ENCODE measurements at regions not wholly inside any gene's neighbourhood (a gene's known extent, or its start where the extent isn't known, plus 50 kb on each side); places are given as distances from the start of the nearest gene placed in this dataset.

- TF ChIP-seq POLR2AphosphoS5 (IDR thresholded peaks at IDR 0.05) (no peak), CTCF (IDR thresholded peaks at IDR 0.05 in 8 of 11, conservative IDR thresholded peaks at IDR 0.05 in 3 of 11) (no peak), POLR2A (IDR thresholded peaks at IDR 0.05) (no peak)
- DNase-seq, result no peak
- H3K9me3 ChIP-seq, result no peaks in the 10 kb centered on the region
- H3K4me3 ChIP-seq, result no peak overlapping the region
- intact Hi-C loops (cut with DNase I; ENCODE audit: low total_unique reads), result no loop called here
- peaks cover 0 to 13% (median 7%) of the 10 kb centered on the region in 6 donors for H3K4me1 ChIP-seq
- WGBS, 5 donors, result 71 to 89% (median 75%) methylated on average over 1 of the region's 1 CpG
- no peak overlapping the region for H3K27ac ChIP-seq
- no peaks in the 10 kb centered on the region for H3K27me3 ChIP-seq (replicated peaks in 1 of 7)
- H3K36me3 ChIP-seq, result no peaks in the 10 kb centered on the region
These were observed 72.9 kb upstream of the CDK1 start for GRCh38 chr10:60705376-60705775.

- no peaks in the 10 kb centered on the region for H3K36me3 ChIP-seq
- TF ChIP-seq CTCF (IDR thresholded peaks at IDR 0.05 in 8 of 11, conservative IDR thresholded peaks at IDR 0.05 in 3 of 11) (no peak), POLR2AphosphoS5 (IDR thresholded peaks at IDR 0.05) (no peak), POLR2A (IDR thresholded peaks at IDR 0.05) (no peak)
- peak overlapping the region in 2 of 8 donors; percentile 9 to 28 for H3K27ac ChIP-seq
- no peaks in the 10 kb centered on the region for H3K27me3 ChIP-seq (replicated peaks in 1 of 7)
- no peak for DNase-seq
- H3K9me3 ChIP-seq, result no peaks in the 10 kb centered on the region
- H3K4me3 ChIP-seq, result no peak overlapping the region
- H3K4me1 ChIP-seq, result peaks cover 0 to 13% (median 7%) of the 10 kb centered on the region in 6 donors
- 37 to 61% (median 45%) methylated on average over 3 of the region's 3 CpGs for WGBS, 5 donors
- intact Hi-C loops (cut with DNase I; ENCODE audit: low total_unique reads), result no loop called here
These were observed 73.8 kb upstream of the CDK1 start for GRCh38 chr10:60704471-60704870.

- DNase-seq, result no peak
- Histone ChIP-seq H3K9me3 (no peaks in the 10 kb centered on the region), H3K27me3 (replicated peaks in 1 of 7) (no peaks in the 10 kb centered on the region), H3K27ac (peak overlapping the region in 3 of 8 donors; percentile 5 to 28 (median 9)), H3K4me1 (peaks cover 0 to 13% (median 7%) of the 10 kb centered on the region in 6 donors), H3K36me3 (no peaks in the 10 kb centered on the region), H3K4me3 (no peak overlapping the region)
- intact Hi-C loops (cut with DNase I; ENCODE audit: low total_unique reads), result no loop called here
- WGBS, 5 donors, result 85 to 91% (median 87%) methylated on average over 7 of the region's 7 CpGs
- TF ChIP-seq CTCF (IDR thresholded peaks at IDR 0.05 in 8 of 11, conservative IDR thresholded peaks at IDR 0.05 in 3 of 11) (no peak), POLR2A (IDR thresholded peaks at IDR 0.05) (no peak), POLR2AphosphoS5 (IDR thresholded peaks at IDR 0.05) (no peak)
These were observed 74.8 kb upstream of the CDK1 start for GRCh38 chr10:60703266-60704041.

- Histone ChIP-seq H3K9me3 (peaks cover 0 to 16% (median 2%) of the 10 kb centered on the region in 8 donors), H3K4me3 (no peak overlapping the region), H3K27ac (no peak overlapping the region), H3K36me3 (no peaks in the 10 kb centered on the region), H3K4me1 (no peaks in the 10 kb centered on the region), H3K27me3 (replicated peaks in 1 of 7) (no peaks in the 10 kb centered on the region)
- intact Hi-C loops (cut with DNase I; ENCODE audit: low total_unique reads), result no loop called here
- DNase-seq, result no peak
- TF ChIP-seq POLR2AphosphoS5 (IDR thresholded peaks at IDR 0.05) (no peak), CTCF (IDR thresholded peaks at IDR 0.05 in 8 of 11, conservative IDR thresholded peaks at IDR 0.05 in 3 of 11) (no peak), POLR2A (IDR thresholded peaks at IDR 0.05) (no peak)
These were observed 90.6 kb upstream of the CDK1 start for GRCh38 chr10:60687679-60688078.

Measured in spleen (tissue), 11 donors.